HG02981 (cell line): ENCODE measurements at regions not wholly inside any gene's neighbourhood (a gene's known extent, or its start where the extent isn't known, plus 50 kb on each side); places are given as distances from the start of the nearest gene placed in this dataset.

ENCODE experiments used
- ATAC-seq: cut with Tn5 transposase; IDR thresholded peaks from one replicate; pipeline ENCODE4 v1.9.1; 2021; ENCODE audit warnings: mild to moderate bottlenecking, moderate library complexity; ENCODE audit not compliant: unreplicated experiment

- no peak for ATAC-seq
These were observed 819.6 kb downstream of the TSN start for GRCh38 chr2:122575076-122575475.

- ATAC-seq = no peak
These were observed 827.9 kb downstream of the TSN start for GRCh38 chr2:122583159-122583917.

- ATAC-seq = no peak
These were observed 835.1 kb downstream of the TSN start for GRCh38 chr2:122590524-122590923.

GRCh38 chr2:122595065-122595464, 839.6 kb downstream of the TSN start:
- no peak for ATAC-seq

- ATAC-seq = no peak
These were observed 841.1 kb downstream of the TSN start for GRCh38 chr2:122596598-122596997.

- no peak for ATAC-seq
These were observed 843.3 kb downstream of the TSN start for GRCh38 chr2:122598784-122599183.

- ATAC-seq = no peak
These were observed 855.6 kb downstream of the TSN start for GRCh38 chr2:122610948-122611609.

GRCh38 chr2:122622934-122623333, 867.5 kb downstream of the TSN start:
- ATAC-seq = no peak

- ATAC-seq = no peak
These were observed 871.9 kb downstream of the TSN start for GRCh38 chr2:122627388-122627787.

GRCh38 chr2:122634256-122634655, 878.8 kb downstream of the TSN start:
- no peak for ATAC-seq

GRCh38 chr2:122634920-122635319, 879.5 kb downstream of the TSN start:
- ATAC-seq = no peak

- ATAC-seq = no peak
These were observed 880.2 kb downstream of the TSN start for GRCh38 chr2:122635686-122636085.

- ATAC-seq = no peak
These were observed 880.6 kb downstream of the TSN start for GRCh38 chr2:122636097-122636496.

GRCh38 chr2:122639176-122639575, 883.7 kb downstream of the TSN start:
- no peak for ATAC-seq

GRCh38 chr2:122639711-122640110, 884.3 kb downstream of the TSN start:
- no peak for ATAC-seq

GRCh38 chr2:122643725-122644329, 888.4 kb downstream of the TSN start:
- no peak for ATAC-seq

- no peak for ATAC-seq
These were observed 895.8 kb downstream of the TSN start for GRCh38 chr2:122651236-122651635.

GRCh38 chr2:122651780-122652179, 896.3 kb downstream of the TSN start:
- ATAC-seq = no peak

GRCh38 chr2:122652670-122653069, 897.2 kb downstream of the TSN start:
- no peak for ATAC-seq

- no peak for ATAC-seq
These were observed 901.0 kb downstream of the TSN start for GRCh38 chr2:122656403-122656802.

- ATAC-seq = no peak
These were observed 905.6 kb downstream of the TSN start for GRCh38 chr2:122660786-122661634.
